Right renal pelvis (tissue), 4 donors: ENCODE measurements at regions not wholly inside any gene's neighbourhood (a gene's known extent, or its start where the extent isn't known, plus 50 kb on each side); places are given as distances from the start of the nearest gene placed in this dataset.

ENCODE experiments used
- DNase-seq, 4 donors: peaks; one replicate each; pipeline ENCODE4 v3.0.0-alpha.2; 2013; ENCODE audit warnings: low read depth in 4 of 4, low spot score in 3 of 4, missing footprints in 1 of 4

DNA sequence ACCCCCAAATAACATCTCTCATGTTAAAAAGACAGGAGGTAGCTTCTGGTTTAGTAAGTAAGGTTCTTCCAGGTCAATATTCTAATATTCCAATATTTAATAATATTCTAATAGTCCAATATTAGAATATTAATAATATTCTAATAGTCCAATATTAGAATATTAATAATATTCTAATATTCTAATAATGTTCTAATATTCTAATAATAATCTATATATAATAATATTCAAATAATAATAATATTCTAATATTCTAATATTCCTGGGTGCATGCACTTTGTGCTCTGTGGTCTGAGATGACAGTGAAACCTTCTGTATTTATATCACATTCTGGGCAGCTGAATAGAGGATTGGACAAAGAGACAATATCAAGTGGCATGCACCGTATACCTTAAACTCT lies 96.1 kb downstream of the PCDH10 start:
- DNase-seq = no peak
